ENCODE measurements at regions not wholly inside any gene's neighbourhood (a gene's known extent, or its start where the extent isn't known, plus 50 kb on each side); places are given as distances from the start of the nearest gene placed in this dataset.
"Not testable (repeated sequence)": the region's sequence is repeated elsewhere in the genome, so short reads cannot be mapped to it uniquely, and the experiment has no call there.

DNA sequence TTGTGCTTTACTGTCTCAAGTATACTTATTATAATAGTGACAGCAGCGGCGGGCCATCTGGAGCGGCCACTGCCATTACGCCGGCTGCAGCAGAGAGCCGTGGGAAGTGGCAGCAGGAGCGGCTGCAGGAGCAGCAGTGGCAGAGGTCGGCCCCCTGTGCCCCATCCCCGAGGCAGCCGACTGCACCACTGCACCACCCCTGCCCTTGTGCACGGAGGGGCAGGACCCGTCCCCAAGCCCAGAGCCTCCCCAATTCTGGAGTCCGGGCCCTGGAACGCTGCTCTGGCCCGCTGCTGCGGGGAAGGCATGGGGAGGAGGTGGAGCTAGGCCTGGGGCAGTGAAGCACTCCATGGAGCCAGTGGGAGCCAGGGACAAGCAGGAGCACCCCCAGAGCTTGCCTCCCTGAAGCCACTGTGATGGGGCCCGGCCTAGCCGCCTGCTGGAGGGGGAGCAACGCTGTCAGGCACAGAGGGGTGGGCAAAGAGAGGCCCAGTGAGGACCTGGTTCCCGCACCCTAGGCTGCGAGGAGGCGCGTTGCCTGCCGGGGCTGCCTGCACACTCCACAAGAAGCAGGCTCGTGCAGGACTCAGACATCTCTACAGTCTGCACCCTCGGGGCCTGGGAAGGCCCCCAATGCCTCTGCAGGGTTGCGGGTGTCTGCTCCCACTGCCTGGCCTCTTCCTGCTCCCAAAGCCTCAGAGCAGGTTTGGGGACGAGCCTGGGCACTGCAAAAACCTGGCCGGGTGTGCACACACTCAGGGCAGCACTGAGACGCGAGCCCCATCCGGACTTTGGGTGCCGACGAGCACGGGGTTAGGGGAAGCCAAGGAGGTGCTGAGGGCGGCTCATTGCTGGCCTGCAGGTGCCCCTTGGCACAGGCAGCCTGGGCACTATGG lies 74.2 kb upstream of the RASSF8 start:
- TF ChIP-seq, protein P1, sequence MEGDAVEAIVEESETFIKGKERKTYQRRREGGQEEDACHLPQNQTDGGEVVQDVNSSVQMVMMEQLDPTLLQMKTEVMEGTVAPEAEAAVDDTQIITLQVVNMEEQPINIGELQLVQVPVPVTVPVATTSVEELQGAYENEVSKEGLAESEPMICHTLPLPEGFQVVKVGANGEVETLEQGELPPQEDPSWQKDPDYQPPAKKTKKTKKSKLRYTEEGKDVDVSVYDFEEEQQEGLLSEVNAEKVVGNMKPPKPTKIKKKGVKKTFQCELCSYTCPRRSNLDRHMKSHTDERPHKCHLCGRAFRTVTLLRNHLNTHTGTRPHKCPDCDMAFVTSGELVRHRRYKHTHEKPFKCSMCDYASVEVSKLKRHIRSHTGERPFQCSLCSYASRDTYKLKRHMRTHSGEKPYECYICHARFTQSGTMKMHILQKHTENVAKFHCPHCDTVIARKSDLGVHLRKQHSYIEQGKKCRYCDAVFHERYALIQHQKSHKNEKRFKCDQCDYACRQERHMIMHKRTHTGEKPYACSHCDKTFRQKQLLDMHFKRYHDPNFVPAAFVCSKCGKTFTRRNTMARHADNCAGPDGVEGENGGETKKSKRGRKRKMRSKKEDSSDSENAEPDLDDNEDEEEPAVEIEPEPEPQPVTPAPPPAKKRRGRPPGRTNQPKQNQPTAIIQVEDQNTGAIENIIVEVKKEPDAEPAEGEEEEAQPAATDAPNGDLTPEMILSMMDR (IDR thresholded peaks at IDR 0.05) = no peak
- H3K36me3 Mint-ChIP-seq (ENCODE audit: low read depth) = no peaks in the 10 kb centered on the region
- POLR2A ChIA-PET = no interaction called here
- H3K4me1 Mint-ChIP-seq (ENCODE audit: low read depth) = no peaks in the 10 kb centered on the region
- no peak for ATAC-seq
- CTCF ChIA-PET = no interaction called here
- no peak for DNase-seq
- intact Hi-C loops (cut with micrococcal nuclease) = loop anchor here (10.0 kb wide), 1 partner anchor 131 kb away; no protein-coding TSS in a partner anchor
- no peak overlapping the region for H3K27ac Mint-ChIP-seq
- H3K9me3 Mint-ChIP-seq = no peaks in the 10 kb centered on the region
- H3K27me3 Mint-ChIP-seq = no peaks in the 10 kb centered on the region
- no peak overlapping the region for H3K4me3 Mint-ChIP-seq

DNA sequence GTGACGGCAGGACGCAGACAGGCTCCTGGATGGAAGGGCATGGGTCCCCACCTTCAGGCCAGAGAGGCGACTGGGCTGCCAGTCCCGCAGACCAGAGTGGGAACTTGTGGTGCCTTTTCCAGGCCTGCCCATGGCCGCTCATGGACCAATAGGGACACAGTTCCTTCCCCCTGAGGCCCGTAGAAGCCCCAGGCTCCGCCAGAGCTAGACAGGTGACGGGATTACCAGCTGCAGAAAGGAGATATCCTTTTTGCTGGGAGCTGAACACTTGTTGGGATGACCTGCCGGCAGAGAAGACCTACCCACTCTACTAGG lies 73.6 kb upstream of the RASSF8 start:
- no peaks in the 10 kb centered on the region for H3K9me3 Mint-ChIP-seq
- intact Hi-C loops (cut with micrococcal nuclease) = loop anchor here (10.0 kb wide), 1 partner anchor 130 kb away; no protein-coding TSS in a partner anchor
- no peaks in the 10 kb centered on the region for H3K4me1 Mint-ChIP-seq (ENCODE audit: low read depth)
- no peak overlapping the region for H3K4me3 Mint-ChIP-seq
- ChIA-PET CTCF (interaction anchor here (1.0 kb wide), 1 partner anchor 18 kb away, joined by 3 read pairs; no protein-coding TSS in a partner anchor), POLR2A (no interaction called here)
- no peaks in the 10 kb centered on the region for H3K27me3 Mint-ChIP-seq
- H3K36me3 Mint-ChIP-seq (ENCODE audit: low read depth) = no peaks in the 10 kb centered on the region
- H3K27ac Mint-ChIP-seq = no peak overlapping the region
- TF ChIP-seq, protein P1 (IDR thresholded peaks at IDR 0.05) = no peak
- no peak for ATAC-seq
- DNase-seq = no peak

DNA sequence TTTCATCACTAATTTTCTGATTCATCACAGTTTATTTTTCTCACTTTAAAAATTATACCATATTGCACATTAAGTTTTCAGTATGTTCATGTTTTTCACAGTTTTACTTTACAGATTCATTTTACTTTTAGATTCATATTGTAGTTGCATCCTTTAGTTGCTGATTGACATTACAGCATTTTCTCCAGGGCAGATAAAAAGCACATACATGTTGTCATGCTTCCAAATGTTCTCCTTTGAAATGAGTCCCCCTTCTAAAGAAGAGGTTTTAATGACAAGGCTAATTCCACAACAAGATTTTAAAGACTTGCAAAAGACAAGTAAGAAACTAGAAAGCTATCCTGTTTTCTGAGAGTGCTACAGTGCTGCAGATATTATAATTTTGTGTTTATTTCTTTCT lies 72.1 kb upstream of the RASSF8 start:
- no peaks in the 10 kb centered on the region for H3K4me1 Mint-ChIP-seq (ENCODE audit: low read depth)
- H3K27ac Mint-ChIP-seq = no peak overlapping the region
- TF ChIP-seq, protein P1 (IDR thresholded peaks at IDR 0.05) = no peak
- no peak for DNase-seq
- ATAC-seq = no peak
- H3K9me3 Mint-ChIP-seq = no peaks in the 10 kb centered on the region
- no peaks in the 10 kb centered on the region for H3K36me3 Mint-ChIP-seq (ENCODE audit: low read depth)
- peaks cover 1% of the 10 kb centered on the region for H3K27me3 Mint-ChIP-seq
- no peak overlapping the region for H3K4me3 Mint-ChIP-seq
- CTCF ChIA-PET = no interaction called here
- POLR2A ChIA-PET = no interaction called here
- intact Hi-C loops (cut with micrococcal nuclease) = loop anchor here (10.0 kb wide), 1 partner anchor 128 kb away; no protein-coding TSS in a partner anchor

DNA sequence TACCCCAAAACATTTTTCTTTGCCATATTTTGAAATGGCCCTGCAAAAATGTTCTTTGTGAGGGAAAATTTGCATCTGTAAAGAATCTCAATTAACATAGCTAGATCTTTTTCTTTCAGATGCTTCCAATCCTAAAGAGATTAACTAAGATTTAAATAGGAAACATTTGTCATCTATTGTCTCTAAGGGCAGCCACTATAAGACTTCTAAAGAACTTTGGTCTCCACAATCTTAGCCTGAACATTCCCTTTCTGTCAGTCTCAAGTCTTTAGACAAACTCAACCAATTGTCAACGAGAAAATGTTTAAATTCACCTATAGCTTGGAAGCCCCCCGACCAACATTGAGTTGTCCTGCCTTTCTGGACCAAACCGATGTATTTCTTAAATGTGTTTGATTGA lies 71.1 kb upstream of the RASSF8 start:
- Mint-ChIP-seq H3K27me3 (peaks cover 1% of the 10 kb centered on the region), H3K4me3 (no peak overlapping the region), H3K27ac (no peak overlapping the region), H3K36me3 (ENCODE audit: low read depth) (no peaks in the 10 kb centered on the region), H3K9me3 (no peaks in the 10 kb centered on the region), H3K4me1 (ENCODE audit: low read depth) (no peaks in the 10 kb centered on the region)
- ATAC-seq (no peak), DNase-seq (no peak)
- intact Hi-C loops (cut with micrococcal nuclease) = loop anchor here (10.0 kb wide), 1 partner anchor 127 kb away; no protein-coding TSS in a partner anchor
- ChIA-PET POLR2A (no interaction called here), CTCF (no interaction called here)
- TF ChIP-seq, protein P1 (IDR thresholded peaks at IDR 0.05) = no peak

DNA sequence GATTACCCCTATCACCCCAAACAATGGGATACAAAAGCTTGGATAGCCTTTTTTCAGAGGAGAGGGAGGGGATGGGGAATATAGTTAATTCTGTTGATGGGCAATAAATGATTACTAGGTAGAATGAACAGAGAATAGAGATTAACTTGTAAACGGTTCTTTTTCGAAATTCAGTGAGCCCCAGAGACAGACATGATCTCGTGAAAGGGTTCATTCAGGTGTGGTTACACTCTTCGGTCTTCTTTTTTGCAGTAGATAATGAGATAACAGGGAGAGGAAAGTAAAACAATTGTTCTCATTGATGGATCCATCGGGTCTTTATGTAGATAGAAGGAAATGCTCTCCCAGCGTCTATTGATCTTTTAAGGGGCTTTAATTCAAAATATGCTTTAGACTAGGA lies 69.3 kb upstream of the RASSF8 start:
- H3K4me1 Mint-ChIP-seq (ENCODE audit: low read depth) = no peaks in the 10 kb centered on the region
- H3K27ac Mint-ChIP-seq = no peak overlapping the region
- ChIA-PET POLR2A (interaction anchor here (0.6 kb wide), 1 partner anchor 109 kb away, joined by 4 read pairs; no protein-coding TSS in a partner anchor), CTCF (no interaction called here)
- TF ChIP-seq, protein P1 (IDR thresholded peaks at IDR 0.05) = no peak
- no peak for DNase-seq
- intact Hi-C loops (cut with micrococcal nuclease) = loop anchor here (10.0 kb wide), 1 partner anchor 126 kb away; no protein-coding TSS in a partner anchor
- no peak overlapping the region for H3K4me3 Mint-ChIP-seq
- peaks cover 1% of the 10 kb centered on the region for H3K27me3 Mint-ChIP-seq
- H3K36me3 Mint-ChIP-seq (ENCODE audit: low read depth) = no peaks in the 10 kb centered on the region
- ATAC-seq = no peak
- H3K9me3 Mint-ChIP-seq = no peaks in the 10 kb centered on the region

DNA sequence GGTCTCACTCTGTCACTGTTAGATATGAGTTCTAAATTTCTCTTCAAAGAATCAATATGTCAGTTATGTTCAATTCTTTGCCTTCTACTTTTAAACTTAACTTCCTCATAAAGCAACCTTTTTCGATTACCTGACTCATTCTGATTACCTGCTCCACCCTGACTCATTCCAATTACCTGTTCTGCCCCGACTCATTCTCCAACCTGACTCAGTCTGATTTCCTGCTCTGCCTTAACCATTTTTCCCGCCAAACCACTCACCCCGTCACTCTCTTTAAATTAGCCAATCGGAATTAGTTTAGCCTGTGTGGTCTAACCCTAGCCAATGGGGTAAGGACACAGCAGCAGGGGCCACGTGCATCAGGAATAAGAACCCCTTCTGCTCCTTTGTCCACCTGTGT lies 67.4 kb upstream of the RASSF8 start:
- CTCF ChIA-PET; DNase-seq; H3K36me3 Mint-ChIP-seq (ENCODE audit: low read depth); intact Hi-C loops (cut with micrococcal nuclease); H3K9me3 Mint-ChIP-seq; H3K4me3 Mint-ChIP-seq; H3K4me1 Mint-ChIP-seq (ENCODE audit: low read depth); H3K27me3 Mint-ChIP-seq; H3K27ac Mint-ChIP-seq; ATAC-seq; POLR2A ChIA-PET: not testable (repeated sequence)

All from activated CD8-positive, alpha-beta T cell treated with anti-CD3 and anti-CD28 coated beads for 36 hours (primary cell).